ENCODE measurements at regions not wholly inside any gene's neighbourhood (a gene's known extent, or its start where the extent isn't known, plus 50 kb on each side); places are given as distances from the start of the nearest gene placed in this dataset.

DNA sequence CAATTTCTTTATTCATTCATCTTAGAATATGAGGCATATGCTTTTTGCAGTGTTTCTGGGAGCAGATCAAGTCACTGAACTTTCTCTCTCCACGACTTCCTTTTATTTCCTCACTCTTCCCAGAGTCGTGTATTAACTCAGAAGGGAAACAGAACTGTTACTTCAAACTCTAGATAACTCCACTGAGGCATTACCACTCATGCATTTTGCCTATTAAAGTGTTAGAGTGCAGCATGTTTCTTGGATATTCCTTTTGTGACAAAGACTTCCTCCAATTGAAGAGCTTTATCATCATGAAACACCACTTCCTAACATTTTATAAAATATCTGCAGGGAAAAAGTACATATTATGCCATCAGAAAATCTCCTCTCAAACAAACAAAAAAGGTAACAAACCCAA is 797.4 kb upstream of the COBL start:
- no peak for DNase-seq

DNA sequence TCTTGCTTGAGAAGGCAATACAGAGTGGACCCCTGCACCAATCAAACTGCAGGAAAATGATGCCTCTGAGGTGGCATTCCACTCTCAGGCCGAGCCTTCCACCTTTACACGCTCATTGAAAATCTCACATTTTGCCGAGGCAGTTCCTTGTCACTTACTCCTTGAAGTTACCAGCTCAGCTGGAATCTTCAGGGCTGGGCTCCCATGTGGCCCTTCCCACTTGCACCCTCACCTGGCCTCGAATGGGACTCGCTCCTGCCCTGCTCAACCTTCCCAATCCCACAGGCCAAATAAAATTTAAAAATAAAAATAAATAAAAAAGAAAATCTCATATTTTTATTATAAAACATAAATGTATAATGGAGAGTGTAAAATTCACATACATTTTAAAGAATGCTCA is 790.7 kb upstream of the COBL start:
- DNase-seq: no peak

DNA sequence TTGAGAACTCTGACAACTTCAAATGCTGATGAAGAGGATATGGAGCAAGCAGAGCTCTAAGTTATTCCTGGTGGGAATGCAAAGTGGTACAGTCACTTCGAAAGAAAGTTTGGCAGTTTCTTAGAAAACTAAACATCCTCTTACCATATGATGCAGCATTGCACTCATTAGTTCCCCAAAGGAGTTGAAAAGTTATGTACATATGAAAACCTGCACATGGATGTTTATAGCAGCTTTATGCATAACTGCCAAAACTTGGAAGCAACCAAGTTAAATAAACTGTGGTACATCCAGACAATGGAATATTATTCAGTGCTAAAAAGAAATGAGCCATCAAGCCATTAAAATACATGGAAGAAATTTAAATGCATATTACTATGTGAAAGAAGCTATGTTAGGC is 779.3 kb upstream of the COBL start:
- no peak for DNase-seq

DNA sequence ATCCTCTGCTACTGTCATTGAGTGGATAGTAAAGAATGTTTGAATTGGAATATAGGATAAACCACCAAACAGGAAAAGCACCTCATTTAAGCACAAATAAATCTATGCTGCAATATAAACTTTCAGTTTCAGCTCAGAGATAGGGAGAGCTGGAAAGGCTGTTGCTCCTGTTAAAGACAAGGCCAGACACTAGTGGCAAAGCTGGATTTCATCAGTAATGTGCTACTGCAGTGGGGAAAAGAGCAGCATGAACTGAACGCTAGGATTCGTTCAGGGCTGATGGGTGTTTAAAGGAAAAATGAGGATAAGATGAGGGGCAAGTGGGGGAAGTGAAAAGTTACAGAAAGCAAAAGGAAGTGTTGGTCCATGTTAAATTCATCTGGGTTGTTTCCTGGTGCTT is 775.4 kb upstream of the COBL start:
- no peak for DNase-seq

DNA sequence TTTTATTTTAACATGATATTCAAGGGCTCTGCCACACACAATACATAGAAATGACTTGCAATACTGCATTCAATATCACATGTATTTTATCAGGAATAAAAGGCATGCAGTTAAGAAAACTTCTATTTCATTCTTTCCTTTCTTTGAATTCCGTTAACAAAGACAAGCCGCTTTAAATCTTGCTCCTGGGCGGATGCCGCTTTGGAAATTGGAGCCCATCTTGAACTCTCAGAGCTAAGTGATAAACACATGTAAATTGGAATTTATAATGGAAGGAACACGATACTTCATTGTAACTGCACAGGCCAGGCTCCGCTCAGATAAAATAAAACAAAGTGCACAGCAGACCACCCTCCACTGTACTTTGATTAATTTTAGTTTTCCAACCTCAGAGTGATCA is 774.5 kb upstream of the COBL start:
- no peak for DNase-seq

DNA sequence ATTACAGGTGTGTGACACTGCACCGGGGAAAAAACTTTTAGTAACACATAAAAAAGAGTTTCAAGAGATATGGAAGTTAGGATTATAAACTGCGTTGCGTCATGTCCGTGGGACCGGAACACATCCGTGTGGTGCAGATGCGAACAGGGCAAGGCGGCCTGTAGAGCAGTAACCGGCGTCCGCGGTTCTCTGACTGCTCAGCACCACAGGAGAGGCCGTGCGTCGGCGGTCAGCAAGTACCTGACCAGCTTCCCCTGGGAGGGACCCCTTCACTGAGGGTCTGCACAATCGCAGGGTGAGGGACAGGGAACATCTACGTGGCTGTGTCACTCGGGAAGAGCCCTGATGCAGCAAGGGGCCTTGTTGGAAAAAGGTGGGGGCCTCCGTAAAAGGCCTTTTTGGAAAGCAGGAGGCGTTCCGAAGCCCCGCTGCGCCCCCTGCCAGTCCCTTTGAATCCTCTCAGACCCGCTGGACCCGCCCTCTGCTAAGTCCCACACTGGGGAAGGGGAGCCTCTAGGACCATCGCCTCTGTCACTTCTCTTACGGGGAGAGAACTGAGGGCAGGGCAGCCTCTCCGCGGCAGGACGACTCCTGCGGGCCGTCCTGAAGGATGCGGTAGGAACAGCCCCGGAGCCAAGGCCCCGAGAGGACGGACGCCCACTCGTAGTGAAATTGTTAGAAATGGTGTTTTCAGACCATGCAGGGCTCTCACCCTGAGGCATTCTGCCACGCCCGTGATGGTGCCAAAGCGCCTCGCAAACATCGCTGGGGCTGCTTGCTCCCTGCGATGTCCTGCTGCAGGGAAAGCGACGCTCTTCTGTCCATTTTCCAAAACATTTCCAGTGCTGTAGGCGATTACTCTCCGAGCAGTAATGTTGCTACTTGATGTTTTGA is 771.6 kb upstream of the COBL start:
- DNase-seq: peak; percentile 81

DNA sequence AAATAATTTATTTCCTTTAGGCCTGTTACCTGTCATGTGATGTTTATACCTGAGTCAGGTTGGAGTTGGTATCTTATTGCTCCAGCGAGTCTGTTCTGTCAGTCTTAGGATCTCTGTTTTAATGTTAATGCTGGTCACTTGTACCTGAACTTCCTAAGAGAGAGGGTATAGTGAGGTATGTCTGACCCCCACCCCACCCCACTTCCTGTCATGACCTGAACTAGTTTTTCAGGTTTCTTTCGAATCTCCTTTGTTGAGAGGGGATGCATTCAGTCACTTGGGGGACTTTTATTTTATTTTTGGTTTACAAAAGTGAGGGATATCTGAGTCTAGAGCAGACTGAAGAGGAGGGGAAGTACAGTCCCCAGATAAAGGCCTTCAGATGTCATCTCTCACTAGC is 769.0 kb upstream of the COBL start:
- no peak for DNase-seq

DNA sequence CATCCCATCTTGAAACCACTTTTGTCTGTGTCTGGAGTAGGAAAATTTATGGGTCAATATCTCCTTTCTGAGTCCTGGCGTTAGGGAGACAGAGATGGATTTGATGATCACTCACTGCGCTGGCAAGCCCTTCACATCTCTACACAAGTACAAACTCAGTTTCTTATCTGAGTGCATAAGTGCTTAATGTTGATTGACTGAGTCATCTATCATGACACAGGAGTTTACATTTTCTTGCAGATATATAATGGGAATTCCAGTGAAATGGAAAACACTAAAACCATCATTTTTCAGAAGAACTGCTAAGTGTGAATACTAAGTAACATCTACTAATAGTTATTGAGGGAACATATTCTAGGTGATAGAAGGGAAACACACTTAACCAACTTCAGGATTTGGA is 763.9 kb upstream of the COBL start:
- DNase-seq: no peak

DNA sequence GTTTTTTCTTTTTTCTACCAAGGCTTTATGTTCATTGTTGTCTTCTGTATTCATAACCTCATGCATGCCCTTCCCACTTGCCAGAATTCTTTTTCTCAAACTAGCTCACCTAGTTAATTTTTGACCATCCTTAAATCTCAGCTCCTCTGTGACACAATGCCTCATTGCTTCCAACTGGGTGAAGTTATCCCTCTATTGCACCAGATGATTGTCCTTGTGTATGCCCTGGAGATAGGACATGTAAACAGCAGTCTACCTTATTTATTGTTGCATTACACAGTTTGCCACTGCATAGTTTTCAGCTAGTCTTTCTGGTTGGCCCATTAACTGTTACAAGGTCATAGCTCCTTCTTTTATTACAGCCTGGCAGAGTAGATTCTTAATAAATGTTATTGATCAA is 763.1 kb upstream of the COBL start:
- no peak for DNase-seq

DNA sequence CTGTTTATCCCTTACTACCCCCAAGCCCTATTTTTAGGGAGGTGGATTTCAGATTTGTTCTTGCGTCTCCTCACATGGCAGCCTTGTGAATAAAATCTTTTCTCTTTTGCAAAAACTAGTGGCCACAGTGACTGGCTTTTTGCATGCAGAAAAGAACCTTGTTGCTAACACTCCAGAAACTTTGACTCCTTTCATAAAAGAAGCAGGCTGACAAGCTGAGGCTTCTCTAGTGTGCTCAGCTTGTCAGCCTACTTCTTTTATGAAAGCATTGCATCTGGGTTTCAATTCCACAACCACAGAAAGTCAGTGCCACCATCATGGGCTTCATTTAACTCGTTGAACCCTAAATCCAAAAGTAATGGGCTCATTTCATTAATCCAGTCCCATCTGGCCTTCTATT is 761.0 kb upstream of the COBL start:
- no peak for DNase-seq

DNA sequence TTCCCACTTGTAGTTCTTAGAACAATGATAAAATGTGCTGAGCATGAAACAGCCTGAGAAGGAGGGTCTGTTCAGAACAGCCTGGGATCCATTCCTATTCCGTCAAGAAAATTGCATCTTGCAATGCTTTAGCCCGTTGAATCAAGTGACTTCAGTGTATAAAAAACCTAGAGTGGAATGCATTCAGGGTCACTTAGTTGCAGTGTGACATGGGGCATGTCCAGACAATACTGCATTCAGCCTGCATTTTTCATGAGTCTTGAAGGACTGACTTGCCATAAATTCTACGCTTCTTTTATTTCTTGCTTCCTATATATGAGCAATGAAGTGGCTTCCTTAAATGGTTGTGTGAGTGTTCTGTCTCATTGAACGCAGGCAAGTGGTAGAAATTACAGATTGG is 758.3 kb upstream of the COBL start:
- DNase-seq: no peak

DNA sequence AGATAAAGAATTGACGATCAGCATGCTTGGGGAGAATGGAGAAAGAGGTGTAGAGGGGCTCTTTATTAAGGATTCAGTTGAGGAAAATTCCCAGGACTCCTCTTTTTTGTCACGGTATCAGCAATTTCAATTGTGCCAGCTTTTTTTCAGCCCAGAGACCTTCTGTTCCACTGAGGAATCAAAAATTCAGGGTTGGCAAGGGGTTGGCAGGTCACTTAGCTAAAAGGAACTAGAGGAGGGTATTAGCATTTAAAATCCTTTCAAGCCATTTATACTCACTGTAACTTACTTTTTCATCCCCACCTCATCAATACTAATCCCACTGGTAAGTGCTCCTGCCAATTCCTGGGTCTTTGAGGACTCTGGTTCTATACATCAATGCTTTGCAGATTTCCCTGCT is 757.5 kb upstream of the COBL start:
- DNase-seq: no peak

DNA sequence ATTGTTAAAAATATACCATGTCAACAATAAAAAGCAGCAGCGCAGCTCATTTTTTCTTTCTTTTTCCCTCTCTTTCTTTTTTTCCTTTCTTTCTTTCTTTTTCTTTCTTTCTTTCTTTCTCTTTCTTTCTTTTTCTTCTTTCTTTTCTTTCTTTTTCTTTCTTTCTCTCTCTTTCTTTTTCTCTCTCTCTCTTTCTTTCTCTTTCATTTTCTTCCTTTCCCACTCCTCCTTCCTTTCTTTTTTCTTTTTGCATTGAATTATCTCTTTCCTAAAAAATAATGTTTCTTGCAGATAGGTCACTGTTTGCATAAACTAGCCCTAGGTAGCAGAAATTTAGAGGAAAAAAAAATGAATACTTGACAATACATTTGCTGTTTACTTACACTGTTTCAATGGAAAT is 755.1 kb upstream of the COBL start:
- DNase-seq: no peak

DNA sequence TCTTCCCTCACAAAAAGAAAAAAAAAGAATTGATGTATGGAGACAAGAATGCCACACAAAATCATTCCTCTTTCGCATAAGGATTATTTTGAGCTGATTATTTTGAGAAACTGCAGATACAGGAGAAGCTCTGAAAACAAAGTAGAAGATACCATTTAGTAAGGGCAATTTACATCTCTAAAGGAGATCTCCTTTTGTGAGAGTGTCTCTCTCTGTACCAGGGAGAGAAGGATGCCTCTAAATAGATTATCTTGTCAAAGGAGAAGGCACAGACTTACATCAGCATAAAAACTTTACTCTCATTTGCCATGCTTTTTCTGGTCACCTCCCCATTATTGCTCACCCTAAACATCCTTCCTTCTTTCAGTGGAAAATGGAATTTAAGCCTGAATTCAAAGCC is 747.9 kb upstream of the COBL start:
- no peak for DNase-seq

DNA sequence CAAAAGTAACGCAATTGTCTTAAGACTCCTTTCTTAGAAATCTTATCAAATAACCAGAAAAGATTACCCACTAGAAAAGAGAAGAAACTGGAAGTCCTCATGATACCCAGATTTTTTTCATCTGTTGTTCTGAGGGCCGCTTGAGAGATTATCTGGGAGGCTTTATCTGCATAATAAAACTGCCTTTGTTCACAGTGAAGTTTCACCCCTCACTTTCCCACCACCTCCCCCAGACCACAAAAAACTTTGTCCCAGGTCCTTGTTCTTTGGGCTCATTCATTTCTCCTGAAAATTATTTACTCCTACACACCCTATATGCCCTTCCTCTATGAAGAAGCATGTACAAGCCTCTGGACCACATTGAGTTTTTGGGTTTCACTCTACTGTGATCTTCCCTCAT is 745.1 kb upstream of the COBL start:
- DNase-seq: no peak

DNA sequence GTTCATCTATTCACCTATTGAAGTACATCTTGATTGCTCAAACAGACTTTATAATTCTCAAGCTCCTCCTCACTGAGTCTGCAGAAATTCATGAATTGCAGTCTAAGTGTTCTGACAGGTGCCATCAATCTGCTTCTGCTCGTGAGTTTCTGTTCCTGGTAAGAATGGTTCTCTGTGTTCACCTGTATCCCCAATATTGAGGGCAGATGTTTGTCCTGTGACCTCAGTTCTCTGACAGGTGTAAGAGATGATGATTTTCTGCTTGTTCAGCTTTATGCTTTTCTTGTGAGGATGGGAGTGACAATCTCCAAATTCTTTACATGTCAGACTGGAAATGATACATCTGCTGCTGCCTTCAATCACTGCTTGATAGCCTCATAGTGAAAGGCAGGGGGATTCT is 736.9 kb upstream of the COBL start:
- no peak for DNase-seq

DNA sequence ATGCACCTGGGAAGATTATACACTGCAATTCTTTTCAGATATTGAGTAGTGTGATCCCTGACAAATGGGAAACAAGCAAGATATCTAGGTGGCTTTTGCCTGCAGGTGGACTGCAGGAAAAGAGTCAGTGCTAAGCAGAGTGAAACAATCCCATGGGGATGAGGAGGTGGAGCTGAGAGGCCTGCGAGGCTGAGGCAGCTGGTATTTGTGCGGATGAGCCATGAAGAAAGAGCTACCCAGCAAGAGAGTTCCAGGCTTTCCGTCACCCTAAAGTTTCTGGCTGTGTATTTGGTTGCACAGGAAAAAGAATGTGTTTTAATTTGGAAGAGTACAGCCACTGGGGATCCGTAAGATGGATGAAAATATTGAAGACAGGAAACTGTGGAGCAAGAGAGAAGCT is 714.1 kb upstream of the COBL start:
- no peak for DNase-seq

DNA sequence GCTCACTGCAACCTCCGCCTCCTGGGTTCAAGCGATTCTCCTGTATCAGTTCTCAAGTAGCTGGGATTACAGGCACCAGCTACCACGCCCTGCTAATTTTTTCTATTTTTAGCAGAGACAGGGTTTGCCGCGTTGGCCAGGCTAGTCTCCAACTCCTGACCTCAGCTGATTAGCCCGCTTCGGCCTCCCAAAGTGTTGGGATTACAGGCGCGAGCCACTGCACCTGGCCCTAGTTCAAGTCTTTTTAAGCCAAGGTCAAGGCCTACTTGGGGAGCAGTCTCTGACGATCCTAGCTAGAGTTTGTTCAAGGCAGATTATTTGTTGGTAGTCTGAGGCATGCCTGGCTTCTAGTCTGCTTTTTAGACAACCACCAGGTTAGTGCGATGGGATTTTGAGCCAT is 709.5 kb upstream of the COBL start:
- no peak for DNase-seq

DNA sequence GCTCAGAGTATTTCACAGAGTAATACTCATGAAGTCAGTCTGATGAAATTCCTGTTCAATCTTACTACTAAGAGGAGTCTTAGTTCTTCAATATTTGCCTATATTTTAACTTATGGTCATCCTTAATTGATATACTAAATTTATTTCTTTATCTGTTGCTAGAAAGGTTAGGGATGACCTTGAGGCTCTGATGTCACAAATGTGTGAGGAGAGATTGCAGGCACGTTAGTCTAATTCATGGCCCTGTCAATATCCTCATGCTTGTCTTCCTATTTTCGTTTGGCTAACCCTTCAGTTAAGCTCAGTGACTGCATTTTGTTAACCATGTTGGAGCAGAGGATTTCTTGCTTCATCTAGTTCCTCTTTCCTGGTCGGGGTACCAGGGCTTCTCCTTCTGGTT is 704.7 kb upstream of the COBL start:
- no peak for DNase-seq

DNA sequence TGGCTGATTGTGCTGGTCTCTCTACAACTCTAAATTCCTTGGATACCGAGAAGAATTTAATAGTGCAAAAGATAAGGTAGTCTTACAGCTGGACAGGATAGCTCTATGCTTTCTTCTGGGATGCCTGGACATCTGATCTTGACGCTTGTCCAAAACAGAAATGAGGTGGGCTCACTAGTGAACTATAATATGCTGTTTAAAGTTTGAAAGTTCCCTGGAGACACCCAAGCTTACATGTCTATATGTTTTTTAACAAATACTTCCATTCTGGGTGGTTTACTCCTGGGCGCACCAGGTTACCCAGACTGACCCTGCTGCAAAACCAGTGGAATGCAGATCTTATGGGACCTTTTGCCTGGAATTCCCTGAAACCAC is 702.1 kb upstream of the COBL start:
- no peak for DNase-seq

DNA sequence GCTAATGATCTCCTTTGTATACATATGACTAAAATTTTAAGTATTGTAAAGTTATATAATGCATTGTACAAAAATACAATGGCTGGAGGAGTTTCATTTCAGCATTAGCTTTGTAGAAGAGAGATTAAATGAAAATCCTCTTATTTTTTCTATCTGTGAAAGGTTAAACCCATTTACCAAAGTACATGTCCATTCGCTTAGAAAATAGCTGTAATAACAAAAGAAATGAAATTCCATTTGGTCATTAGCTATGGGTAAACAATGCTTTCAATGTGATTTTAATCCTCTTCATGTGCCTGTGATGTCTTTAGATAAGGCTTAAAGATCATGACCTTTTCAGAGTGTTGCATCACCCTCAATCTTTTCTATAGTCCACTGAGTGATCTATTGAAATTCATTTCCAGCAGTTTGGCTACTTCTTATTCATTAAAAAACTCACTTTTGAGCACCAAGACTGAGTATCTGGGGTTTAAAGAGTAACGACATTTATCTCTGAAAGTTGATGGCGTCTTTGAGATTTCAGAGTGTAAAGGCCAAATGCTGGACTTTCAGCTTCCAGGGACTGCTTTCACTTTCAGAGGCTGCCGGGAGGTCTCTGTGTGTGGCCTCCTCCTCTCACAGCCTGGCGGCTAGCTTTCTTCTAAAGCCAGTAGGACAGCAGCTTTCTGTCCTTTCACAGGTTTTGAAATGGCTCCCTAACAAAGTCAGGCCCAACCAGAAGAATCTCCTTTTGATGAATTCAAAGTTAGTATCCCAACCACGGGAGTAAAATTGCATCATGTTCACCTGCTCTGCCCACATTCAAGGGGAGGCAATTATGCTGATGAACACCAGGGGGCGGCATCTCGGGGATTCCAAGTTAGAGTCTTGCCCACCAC is 701.4 kb upstream of the COBL start:
- DNase-seq: peak; percentile 78

DNA sequence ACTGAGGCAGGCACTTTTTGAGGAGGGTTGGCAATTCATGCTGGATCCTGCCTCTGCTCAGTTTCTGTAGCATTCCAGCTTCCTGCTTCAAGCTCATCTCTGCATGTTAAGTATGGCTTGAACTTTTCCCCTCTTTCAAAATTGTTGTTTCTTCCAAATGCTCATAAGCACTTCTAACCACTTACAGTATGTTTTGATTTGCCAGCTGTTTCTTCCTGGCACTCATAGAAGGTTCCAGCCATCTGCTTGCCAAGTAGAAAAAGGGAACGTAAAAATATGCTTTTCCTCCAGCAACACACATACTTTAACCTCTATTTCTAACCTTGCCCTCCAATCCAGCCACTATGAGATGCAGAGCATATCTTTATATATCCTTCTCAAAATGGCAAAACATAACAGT is 692.6 kb upstream of the COBL start:
- DNase-seq: no peak

DNA sequence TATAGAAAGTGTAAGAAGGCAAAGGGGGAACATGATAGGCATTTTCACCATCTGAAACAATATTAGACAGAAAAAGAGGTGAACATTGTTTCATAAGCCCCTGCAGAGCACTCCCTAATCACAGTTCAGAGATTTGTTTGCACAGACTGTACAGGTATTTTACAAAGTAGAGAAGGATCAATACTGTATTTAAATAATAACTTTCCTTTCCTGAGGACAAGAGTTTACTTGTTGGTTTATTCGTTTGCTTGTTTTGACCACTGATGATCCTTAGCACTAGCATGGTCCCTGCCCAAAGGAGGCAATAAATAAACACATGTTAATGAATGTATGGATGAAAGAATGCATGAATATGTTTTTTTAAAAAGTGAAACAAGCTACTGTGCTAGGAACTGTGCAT is 690.1 kb upstream of the COBL start:
- DNase-seq: no peak

DNA sequence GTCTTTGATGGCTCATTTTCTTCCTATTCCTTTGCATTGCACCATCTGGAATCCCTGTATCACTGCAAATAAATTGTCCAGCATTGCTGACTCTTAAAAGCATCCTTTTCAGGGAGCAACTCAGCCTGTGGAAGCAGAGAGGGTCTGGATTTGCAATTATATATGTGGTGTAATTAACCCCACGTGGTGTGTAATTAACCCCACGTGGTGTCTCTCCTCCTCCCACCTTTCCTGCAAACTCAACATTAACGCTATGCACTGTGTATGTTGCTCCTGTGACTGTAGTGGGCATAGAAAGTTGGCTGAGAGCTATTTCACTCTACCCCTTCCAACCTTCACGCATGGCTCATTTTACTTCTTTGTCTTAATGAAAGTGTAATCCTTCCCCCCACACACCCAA is 689.0 kb upstream of the COBL start:
- no peak for DNase-seq
